ENCODE measurements at regions not wholly inside any gene's neighbourhood (a gene's known extent, or its start where the extent isn't known, plus 50 kb on each side); places are given as distances from the start of the nearest gene placed in this dataset.
"Not testable (repeated sequence)": the region's sequence is repeated elsewhere in the genome, so short reads cannot be mapped to it uniquely, and the experiment has no call there.

DNA sequence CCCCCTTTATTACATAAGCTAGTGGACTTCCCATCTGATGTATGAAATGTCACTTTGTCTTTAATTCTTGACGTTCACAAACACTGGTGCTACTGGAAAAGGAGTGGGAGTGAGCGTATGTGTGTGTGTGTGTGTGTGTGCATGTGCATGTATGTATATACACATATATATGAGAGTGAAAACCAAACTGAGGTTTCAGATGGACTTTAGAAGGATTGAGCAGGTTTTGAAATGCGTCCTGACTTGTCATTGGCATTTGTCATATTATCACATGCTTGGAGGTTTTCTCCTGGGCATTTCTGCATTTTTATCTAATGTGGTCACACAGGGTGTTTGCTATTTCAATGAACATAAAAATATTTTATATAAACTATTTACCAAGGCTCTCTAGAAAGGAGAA is 1085.9 kb downstream of the BCL11B start:
- no peak for DNase-seq (ENCODE audit: low read depth in 2 of 2)

DNA sequence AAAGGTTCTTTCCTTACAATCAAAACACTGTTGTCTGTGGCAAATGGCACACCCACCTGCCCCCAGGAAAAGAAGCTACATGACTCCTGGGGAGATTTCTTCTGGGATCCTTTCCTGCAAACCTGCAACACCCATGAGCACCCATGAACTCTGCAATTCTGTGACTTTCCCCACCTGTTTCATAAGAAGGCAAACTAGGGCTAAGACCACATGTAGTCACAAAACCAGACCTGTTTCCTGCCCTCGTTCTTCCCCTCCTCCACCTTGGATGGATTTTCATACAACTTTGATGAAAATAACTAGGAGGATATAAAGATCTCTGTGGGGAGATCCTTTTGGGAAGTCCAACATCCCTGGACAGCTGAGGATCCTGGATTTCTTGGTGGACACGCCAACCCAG is 1084.7 kb downstream of the BCL11B start:
- no peak for DNase-seq (ENCODE audit: low read depth in 2 of 2)

DNA sequence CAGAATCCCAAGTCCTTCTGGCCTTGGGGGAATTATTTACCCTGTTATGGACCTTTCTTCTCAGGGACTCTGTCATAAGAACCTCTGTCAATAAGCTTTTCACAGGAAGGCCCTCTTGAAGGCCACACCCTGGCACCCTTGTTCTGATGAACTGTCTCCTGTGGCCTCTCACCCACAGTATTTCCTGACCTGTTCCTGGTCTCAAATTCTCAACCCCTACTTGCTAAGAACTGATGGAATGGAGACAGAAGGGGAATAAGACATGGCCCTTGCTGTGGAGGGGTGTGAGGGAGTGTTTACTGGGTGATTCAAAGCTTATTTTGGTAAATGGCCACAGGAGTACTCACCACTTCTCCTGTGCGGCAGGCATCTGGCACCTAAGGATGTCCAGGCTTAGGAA is 1082.9 kb downstream of the BCL11B start:
- DNase-seq (ENCODE audit: low read depth in 2 of 2), result no peak

DNA sequence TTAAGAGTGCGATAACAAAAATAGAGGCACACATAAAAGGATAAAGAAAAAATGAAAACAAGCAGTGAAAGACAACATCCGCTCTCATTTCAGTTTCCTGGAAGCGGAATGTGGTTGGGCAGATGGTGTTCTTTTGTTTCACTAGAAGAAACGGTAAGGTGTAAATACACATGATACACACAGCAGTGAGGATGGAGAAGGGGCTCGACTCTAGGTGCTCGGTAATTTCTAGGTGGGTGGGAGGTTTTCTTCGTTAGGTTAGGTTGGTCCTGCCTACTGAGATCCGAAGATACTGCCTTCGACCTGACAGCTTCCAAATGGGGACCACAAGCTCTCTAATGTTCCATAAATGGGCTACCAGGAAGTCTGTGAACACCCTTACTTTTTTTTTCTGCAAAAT is 1082.5 kb downstream of the BCL11B start:
- DNase-seq (ENCODE audit: low read depth in 2 of 2), result no peak

DNA sequence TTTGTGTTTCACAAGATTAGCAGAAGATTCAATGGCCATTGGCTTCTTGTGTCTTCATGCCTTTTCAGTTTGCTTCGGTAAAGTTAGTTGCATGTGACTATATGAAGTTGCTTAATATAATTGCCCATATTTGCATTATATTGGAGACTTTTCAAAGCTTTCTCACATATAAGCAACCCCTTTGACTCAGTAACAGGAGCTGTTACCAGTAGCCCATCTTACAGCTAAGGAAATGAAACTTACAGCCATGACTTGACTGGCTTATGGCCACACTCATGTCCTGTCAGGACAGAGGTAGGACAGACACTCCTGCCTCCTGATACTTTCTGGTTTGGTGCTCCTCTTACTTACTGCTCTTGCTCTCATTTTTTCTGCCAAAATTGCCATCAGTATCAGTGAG is 1082.1 kb downstream of the BCL11B start:
- DNase-seq (ENCODE audit: low read depth in 2 of 2), result no peak

DNA sequence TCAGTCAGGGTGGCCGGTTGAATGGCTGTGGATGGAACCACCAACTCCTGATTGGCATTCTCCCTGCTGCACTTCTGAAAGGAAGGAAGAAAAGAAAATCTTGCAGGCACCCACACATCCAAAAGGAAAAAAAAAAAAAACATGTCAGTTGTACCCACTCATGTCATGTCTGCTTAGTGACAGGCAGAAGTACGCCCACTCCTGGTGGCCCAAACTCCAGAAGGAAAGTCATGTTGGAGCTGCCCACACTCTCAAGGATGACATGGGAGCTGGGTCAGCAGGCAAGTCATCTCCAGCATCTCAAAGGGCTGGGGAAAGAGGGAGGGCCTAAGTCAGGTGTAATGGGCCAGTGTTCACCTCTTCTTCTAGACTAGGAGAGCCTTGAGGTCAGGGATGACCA is 1079.1 kb downstream of the BCL11B start:
- no peak for DNase-seq (ENCODE audit: low read depth in 2 of 2)

DNA sequence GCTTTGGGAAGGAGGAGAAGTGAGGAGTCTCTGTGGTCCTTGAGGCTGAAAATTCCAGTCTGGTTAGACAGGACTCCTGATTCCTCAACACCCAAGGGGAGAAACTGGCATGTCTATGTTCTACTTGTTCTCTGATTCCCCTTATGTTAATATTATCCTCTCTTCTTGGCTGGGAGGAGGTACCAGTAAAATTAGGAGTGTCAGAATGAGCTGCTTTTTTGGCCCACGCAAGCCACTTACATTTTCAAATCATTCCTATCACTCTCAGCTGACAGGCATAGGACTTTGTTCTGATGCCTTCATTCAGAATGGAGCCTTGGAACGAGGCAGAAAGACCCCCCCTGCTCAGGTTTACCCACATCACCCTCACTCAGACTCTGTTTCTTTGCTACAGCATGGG is 1077.2 kb downstream of the BCL11B start:
- DNase-seq (ENCODE audit: low read depth in 2 of 2), result no peak

DNA sequence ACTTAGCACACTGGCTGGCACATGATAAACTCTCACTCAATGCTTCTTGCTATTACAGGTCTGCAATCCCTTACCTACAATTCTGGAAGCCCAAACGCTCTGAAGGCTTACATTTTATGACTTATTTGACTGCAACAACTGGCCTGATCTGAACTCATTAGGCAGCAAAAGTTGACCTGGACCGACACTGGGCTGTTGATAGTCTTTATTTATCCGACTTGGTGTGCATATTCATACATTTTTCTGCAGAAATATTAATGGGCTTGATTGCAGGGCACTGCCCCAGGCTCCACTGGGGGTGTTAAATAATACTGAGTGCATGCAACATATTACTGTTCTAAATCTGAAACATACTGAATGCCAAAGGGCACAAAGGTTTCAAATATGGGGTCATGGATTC is 1076.7 kb downstream of the BCL11B start:
- DNase-seq (ENCODE audit: low read depth in 2 of 2), result no peak

DNA sequence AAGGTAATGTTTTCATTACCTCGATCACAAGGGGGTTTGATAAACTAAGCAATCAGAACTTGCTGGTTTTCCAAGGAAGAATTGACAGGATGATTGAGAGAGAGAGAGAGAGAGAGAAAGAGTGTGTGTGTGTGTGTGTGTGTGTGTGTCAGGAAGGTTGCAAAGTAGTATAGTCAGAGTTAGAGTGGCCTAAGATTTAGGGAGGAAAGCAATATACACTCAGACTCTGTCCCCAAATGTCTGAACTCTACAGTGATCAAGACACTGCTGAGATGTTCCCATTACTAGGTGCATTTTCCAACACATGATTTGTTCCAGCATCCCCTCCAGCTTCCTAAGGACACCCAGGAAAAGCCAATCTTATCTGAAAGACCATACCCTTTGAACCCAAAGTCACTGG is 1074.1 kb downstream of the BCL11B start:
- no peak for DNase-seq (ENCODE audit: low read depth in 2 of 2)

DNA sequence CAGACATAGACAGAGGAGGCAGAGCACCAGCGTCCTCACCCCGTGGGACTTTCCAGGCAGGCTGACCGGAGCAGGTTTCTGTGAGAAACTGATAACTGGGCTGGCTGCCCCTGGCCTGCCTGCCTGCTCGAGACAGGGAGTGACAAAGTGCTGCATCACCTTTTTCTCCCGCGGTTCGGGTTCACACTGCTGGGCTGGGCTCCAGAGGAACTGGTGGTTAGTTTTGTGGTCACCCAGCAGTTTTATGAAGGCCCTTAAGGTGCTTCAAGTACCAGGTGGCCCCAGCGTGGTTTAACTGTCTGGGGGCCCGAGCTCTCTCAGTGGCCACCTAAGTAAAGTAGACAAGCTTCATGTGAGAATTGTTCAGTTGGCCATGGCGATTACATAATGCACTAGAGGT is 1073.6 kb downstream of the BCL11B start:
- no peak for DNase-seq (ENCODE audit: low read depth in 2 of 2)

DNA sequence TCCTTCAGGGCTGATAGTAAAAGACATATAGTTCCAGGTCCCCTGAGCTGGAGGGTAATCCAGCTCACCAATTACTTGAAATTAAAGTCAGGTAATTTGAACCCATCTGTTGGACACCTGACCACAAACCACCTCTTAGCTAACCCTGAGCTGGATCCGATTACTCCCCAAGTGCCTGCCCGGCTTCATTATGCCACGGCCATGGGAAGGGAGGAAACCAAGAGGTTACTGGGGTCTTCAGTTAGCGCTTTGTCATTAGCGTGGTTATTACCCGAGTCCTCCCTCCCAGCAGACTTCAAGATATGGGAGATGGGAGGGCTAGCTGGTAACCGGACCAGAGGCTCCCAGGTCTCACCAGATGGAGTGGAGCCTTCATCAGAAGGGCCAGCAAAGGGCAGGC is 1071.4 kb downstream of the BCL11B start:
- no peak for DNase-seq (ENCODE audit: low read depth in 2 of 2)

DNA sequence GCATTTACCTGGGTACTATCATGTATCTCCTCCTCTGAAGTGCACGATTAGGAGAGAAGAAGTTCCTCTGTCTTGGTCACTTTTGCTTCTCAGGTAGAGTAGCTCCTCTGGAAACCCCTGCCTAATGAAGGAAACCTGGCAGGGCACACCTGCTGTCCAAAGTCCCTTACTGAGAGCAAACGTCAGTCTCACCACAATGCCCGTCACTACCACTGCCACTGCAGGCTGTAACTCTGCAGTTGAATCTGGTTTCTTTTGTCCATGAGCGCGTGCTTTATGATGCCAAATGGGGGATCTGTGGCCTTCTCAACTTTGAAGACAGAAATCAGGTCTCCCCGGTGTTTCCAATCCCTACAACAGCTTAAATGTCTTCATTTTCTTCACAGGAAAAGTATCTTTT is 1068.6 kb downstream of the BCL11B start:
- DNase-seq (ENCODE audit: low read depth in 2 of 2), result no peak

DNA sequence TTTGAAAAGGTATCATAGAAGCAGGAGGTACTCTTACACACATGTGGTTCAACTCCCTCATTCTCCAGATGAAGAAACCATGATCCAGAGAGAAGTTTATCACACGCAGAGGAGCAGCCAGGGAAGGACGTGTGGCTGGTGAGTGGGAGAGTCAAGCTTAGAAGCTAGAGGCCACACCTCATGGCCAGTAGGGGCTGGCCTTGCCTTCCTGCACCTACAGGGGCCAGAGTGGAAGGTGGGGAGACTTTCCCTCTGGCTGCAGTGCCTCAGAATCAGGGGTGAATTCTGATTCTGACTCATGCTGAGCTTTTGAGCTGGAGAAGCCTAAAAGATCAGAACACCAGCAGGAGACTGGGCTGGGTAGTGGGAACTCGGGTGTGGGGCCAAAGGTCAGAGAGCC is 1067.9 kb downstream of the BCL11B start:
- DNase-seq (ENCODE audit: low read depth in 2 of 2), result no peak

DNA sequence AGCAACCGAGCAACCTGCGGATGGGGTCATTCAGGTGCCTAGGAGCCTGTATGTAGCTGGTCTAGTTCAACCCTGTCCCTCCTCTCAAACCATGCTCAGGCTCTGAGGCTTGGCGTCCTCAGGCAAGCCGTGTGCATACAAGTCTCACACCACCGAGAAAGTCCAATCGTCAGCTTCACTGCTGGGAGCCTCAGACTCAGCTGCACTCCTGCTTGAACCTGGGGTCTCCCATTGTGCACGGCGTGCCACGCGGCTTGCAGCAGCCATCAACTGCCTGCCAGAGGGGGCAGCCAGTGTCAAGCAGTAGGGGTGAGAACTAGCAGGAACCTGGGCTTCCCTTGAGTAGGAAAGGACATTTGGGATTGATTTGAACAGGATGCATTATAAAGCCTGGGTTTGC is 1064.6 kb downstream of the BCL11B start:
- no peak for DNase-seq (ENCODE audit: low read depth in 2 of 2)

DNA sequence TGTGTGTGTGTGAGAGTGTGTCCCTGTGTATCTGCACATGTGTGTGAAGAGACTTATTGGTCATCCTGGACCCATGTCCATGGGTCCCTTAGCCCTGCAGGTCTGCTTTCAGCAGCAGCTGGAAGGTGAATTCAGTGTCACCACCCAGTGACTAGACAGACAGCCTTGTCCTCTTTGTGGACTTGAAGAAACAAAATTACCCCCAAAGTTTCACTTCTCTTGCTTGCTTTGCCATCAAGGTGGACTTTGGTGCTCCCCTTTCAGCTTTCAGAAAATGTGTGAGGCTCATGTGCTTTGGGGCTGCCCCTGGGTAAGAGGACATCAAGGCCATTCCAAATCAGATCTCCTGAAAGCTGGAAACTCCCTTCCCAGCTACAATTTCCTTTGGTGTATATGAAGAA is 1063.8 kb downstream of the BCL11B start:
- no peak for DNase-seq (ENCODE audit: low read depth in 2 of 2)

DNA sequence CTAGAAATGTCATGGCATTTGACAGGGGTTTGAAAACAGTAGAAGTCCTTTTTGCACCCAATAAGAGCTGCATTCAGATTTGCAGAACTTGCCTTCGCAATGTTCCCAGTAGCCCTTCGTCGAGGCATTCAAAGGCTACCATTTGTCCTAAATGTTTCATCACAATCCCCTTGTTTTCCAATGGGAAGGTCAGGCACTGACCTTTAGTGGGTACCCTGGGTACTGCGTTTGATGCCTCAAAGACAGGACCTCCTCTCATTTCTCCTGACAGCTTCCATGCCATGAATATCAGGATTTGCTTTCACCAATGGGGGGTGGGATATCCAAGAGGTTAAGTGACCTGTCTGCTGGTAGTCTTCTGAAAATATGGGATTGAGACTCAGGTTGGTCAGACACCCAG is 1063.1 kb downstream of the BCL11B start:
- no peak for DNase-seq (ENCODE audit: low read depth in 2 of 2)

DNA sequence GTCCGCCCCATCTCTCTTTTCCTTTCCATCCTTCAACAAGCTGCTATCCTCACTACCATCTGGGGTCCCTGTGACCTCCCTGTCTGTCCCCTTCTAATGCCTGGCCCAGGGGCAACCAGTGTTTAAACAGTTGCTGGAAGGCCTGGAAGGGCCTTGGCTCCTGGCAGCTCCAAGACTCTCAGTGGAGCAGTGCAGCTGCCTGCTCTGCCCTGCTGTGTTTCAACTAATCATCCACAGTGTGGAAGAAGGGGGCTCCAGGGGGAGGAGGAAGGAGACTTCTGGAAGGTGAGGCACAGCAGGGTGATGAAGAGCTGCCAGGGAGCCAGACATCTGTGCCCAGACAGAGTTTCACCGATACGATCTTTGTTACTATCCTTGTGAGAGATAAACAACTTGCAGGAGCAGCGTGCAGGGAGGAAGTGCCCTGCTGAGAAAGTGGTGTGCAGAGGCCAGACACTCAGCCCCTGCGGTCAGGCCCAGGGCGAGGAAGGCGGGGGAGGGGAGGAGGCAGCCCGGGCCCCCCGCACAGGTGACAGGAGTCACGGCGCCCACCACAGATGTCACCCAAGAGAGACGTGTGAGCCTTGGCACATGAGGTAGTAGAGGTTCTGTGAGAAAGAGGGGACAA is 1061.8 kb downstream of the BCL11B start:
- DNase-seq (ENCODE audit: low read depth in 2 of 2), result no peak

DNA sequence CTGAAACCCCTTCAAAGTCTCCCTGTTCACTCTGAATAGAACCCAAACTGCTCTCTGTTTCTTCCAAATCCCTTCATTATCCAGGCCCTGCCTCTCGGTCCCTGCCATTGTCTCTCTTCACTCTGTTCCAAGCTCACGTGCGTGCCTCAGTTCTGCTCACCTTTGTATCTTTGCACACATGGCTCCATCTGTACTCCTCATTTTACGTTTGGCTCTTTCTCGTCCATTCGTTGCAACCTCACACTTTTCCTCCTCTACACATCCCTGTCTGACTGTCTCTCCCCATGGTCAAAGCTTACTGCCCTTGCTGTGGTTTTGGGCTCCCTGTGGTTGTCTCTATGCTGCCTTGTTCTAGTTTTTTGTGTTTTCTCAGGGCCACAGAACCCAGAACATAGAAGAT is 1054.5 kb downstream of the BCL11B start:
- no peak for DNase-seq (ENCODE audit: low read depth in 2 of 2)

DNA sequence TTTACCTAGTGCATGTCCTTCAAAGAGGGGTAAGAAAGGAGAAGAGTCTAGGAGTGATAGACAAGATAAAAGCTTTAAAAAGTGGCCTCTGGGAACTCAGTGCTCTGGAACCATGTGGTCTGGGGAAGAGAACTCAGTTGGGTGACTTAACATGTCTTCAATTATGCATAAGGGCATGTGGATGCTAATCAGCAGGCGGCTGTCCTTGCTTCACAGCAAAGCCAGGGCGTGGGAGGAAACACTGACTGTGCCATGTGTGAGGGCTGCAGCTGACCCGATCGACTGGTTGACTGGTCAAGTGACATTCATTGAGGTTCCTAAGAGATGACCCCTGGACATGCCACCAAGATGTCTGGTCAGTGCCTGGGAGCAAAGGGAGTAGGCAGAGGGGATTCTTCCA is 1053.8 kb downstream of the BCL11B start:
- DNase-seq (ENCODE audit: low read depth in 2 of 2), result no peak

DNA sequence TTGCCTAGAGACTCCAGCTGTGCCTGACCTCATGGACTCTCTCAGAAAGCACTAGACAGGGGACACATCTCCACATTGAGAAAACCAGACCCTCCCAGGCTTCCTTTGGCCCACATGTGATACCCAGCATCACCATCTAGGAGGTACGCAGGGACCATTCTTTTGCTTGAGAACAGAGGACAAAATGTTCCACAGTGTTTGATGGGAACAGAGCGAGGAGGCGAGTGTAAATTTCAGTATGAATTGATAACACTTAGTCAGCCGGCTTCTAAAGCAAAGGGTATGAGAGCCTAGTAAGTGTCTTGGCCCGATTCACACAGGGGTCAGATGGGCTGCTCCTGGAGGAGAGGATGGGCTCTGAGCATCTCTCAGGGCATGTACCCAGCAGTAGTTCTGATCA is 1052.4 kb downstream of the BCL11B start:
- DNase-seq (ENCODE audit: low read depth in 2 of 2), result no peak

DNA sequence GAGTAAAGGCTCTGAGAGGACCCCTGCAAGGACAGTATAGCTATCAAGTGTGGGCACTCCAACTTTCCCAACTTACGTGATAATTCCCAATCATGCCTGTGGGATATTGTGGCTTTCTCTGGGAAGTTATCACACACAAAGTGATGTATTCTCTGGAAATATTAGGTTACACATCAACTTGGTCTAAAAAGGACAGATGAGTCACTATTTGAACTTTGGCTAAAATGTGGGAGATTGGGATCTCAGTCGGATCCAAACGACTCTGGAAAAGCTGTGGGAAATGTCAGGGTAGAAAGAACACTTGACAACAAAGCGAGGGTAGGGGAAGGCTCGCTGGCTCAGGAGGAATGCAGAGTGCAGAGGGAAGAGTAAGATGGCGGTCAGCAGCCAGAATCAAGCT is 1048.9 kb downstream of the BCL11B start:
- DNase-seq (ENCODE audit: low read depth in 2 of 2), result no peak

DNA sequence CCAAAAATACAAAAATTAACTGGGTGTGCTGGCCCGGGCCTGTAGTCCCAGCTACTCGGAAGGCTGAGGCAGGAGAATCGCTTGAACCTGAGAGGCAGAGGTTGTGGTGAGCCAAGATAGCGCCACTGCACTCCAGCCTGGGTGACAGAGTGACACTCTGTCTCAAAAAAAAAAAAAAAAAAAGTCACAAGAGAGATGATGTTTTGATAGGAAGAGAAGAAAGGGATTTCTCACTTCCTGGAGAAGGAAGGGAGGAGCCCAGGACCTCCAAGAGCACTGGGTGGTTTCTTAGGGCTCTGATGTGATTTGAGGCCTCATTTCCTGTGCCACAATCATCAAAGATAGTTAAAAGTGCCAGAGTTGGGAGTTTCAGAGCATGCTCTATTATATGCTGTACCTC is 1048.3 kb downstream of the BCL11B start:
- not testable (repeated sequence) for DNase-seq (ENCODE audit: low read depth in 2 of 2)

DNA sequence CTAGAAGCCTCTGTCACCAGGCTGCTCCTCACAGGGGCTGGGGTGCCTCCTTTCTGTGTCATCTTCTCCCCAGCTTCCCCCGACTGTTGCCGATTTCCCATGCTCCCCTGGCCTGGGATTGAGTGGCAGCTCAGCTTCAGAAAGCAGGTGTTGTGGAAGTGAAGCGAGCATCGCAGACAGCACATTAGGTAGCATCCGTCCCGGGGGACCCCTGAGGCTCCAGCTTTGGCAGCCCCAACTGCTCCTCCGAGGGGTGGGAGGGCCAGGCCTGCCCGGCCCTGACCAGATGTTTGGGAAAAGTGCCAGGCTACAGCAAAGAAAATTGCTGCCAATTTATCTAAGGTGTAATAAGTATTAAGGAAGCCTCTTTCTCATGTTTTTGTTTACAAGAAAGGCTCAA is 1045.6 kb downstream of the BCL11B start:
- no peak for DNase-seq (ENCODE audit: low read depth in 2 of 2)

DNA sequence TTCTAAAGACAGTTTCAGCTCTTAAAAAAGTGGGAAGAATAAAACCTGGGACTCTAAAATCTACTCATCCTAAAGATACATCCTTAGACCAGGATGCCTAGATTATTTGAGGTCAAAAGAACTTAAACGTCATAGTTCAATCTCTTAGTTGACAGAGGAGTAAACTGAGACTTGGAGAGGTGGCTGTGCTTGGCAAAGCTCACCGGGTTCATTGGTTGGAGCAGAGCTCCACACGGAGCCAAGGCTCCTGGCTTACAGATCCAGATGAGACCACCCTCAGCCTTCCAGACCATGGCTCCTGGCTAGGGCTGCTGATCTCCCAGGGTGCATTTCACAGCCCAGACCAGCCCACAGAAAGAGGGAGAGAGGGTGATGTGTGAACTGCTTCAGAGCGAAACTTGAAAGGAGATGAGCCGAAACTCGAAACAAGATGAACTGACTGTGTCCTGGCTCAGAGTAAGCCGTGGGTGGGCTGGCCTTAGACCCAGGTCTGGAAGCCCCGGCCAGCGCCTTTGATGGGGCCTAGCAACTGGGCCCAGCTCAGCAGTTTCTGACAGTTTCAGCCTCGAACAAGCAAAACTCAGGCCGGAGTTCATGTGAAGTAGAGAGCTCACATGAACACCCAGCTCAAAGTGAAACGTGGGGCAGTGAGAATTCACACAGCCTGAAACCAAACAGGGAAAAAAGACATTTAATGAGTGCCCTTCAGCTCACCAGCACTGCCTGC is 1044.8 kb downstream of the BCL11B start:
- DNase-seq (ENCODE audit: low read depth in 2 of 2), result no peak

Measured in fibroblast of skin of left quadriceps (primary cell).